Astrocyte (in vitro differentiated cells and primary cell): ENCODE measurements at regions not wholly inside any gene's neighbourhood (a gene's known extent, or its start where the extent isn't known, plus 50 kb on each side); places are given as distances from the start of the nearest gene placed in this dataset.

Source experiments
- DNase-seq: peaks from one replicate; pipeline ENCODE4 v3.0.0-alpha.2; 2010; ENCODE audit warnings: low read depth
- FAIRE-seq: peaks from 2 replicates; lab custom pipeline; 2011; peaks lifted over from hg19 to GRCh38; lab: Jason Lieb, UNC
- H2AFZ ChIP-seq: 2 replicates; pipeline ENCODE4 v1.6.0; 2012; ENCODE audit warnings: low read depth, low read length, inconsistent platforms
- H3K27ac ChIP-seq: 2 replicates; pipeline ENCODE4 v1.5.1; 2011; ENCODE audit warnings: low read depth, low read length, inconsistent platforms
- H3K27me3 ChIP-seq: 2 replicates; pipeline ENCODE4 v1.6.0; 2011; ENCODE audit warnings: low read length, inconsistent platforms; ENCODE audit not compliant: insufficient read depth
- H3K36me3 ChIP-seq: 2 replicates; pipeline ENCODE4 v1.5.1; 2011; ENCODE audit warnings: low read length, inconsistent platforms; ENCODE audit not compliant: insufficient read depth
- H3K4me1 ChIP-seq: 2 replicates; pipeline ENCODE4 v1.5.1; 2011; ENCODE audit warnings: low read length, inconsistent platforms; ENCODE audit not compliant: insufficient read depth
- H3K4me2 ChIP-seq: 2 replicates; pipeline ENCODE4 v1.6.0; 2012; ENCODE audit warnings: low read length, inconsistent platforms
- H3K4me3 ChIP-seq: 2 replicates; pipeline ENCODE4 v1.5.1; 2011; ENCODE audit warnings: low read depth, mild to moderate bottlenecking, low read length, inconsistent platforms; ENCODE audit not compliant: insufficient read depth
- H3K79me2 ChIP-seq: 2 replicates; pipeline ENCODE4 v1.6.0; 2012; ENCODE audit warnings: mild to moderate bottlenecking, low read length, inconsistent platforms; ENCODE audit not compliant: insufficient read depth
- H3K9ac ChIP-seq: 2 replicates; pipeline ENCODE4 v1.6.0; 2012; ENCODE audit warnings: mild to moderate bottlenecking, low read length, inconsistent platforms
- H3K9me3 ChIP-seq: 2 replicates; pipeline ENCODE4 v1.5.1; 2012; ENCODE audit warnings: low read depth, mild to moderate bottlenecking, low read length, inconsistent platforms; ENCODE audit not compliant: insufficient read depth
- H4K20me1 ChIP-seq: 2 replicates; pipeline ENCODE4 v1.6.0; 2012; ENCODE audit warnings: low read length, inconsistent platforms; ENCODE audit not compliant: insufficient read depth
- H3K27ac Mint-ChIP-seq: one replicate; pipeline ENCODE4 v1.8.0; 2021; ENCODE audit warnings: mild to moderate bottlenecking, mixed read lengths; ENCODE audit not compliant: unreplicated experiment
- H3K27me3 Mint-ChIP-seq: one replicate; pipeline ENCODE4 v1.8.0; 2021; ENCODE audit warnings: low read depth, mixed read lengths; ENCODE audit not compliant: unreplicated experiment
- H3K36me3 Mint-ChIP-seq: one replicate; pipeline ENCODE4 v1.8.0; 2021; ENCODE audit warnings: low read depth, mixed read lengths; ENCODE audit not compliant: unreplicated experiment
- H3K4me1 Mint-ChIP-seq: one replicate; pipeline ENCODE4 v1.8.0; 2021; ENCODE audit warnings: low read depth, mixed read lengths; ENCODE audit not compliant: unreplicated experiment
- H3K4me3 Mint-ChIP-seq: one replicate; pipeline ENCODE4 v1.8.0; 2021; ENCODE audit warnings: mild to moderate bottlenecking, moderate library complexity, mixed read lengths; ENCODE audit not compliant: unreplicated experiment
- H3K9me3 Mint-ChIP-seq: one replicate; pipeline ENCODE4 v1.8.0; 2021; ENCODE audit warnings: mild to moderate bottlenecking, mixed read lengths; ENCODE audit not compliant: unreplicated experiment
- EZH2 ChIP-seq: IDR thresholded peaks from 2 replicates; pipeline ENCODE4 v1.6.1; 2012; ENCODE audit warnings: mild to moderate bottlenecking, low read length, inconsistent platforms; ENCODE audit not compliant: insufficient read depth
- TF ChIP-seq, protein P1 (sequence below): IDR thresholded peaks from 2 replicates; pipeline ENCODE4 v1.5.1; 2011; ENCODE audit warnings: low read depth, mild to moderate bottlenecking, inconsistent platforms, low read length, moderate library complexity; ENCODE audit not compliant: insufficient read depth

DNA sequence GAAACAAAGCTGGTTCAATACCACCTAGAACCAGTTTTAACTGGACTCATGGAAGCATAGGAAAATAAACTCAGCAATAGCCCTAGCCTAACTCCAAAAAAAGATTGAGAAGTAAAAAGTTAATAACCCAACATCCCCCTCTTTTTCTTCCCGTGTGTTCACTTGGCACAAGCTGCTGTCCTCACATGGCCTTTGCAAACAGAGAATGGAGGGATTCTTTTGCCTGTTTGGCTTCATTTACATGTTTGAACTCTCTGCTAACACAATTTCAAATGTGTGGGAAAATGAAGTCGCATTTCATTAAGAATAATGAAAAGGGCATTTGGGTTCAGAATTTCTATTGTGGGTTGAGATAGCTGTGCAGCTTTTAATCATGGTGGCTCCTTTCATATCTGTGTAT, 589.2 kb upstream of the LRRTM1 start:
- H3K36me3 ChIP-seq: no peaks in the 10 kb centered on the region
- no peak for FAIRE-seq

DNA sequence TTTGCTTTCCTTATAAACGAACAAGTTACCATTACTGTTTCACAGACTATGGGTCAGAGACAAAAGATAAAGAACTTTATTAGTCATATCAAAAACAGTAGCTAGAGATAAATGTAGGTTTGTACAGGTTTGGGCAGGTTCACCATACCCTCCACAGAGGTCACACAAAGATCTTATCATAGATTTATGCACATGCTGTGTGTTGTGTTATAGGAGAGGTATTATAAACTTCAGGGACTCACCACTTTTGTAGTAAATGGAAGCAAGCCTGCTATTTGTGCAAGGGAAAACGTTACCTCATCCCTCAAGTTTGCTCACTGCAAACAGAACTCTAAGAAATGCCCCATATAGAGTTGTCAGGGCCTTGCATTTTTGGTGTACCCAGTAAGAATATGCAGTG, 584.5 kb upstream of the LRRTM1 start:
- Histone ChIP-seq H3K27ac (no peak overlapping the region), H3K4me1 (no peaks in the 10 kb centered on the region), H3K4me2 (no peak overlapping the region), H3K9me3 (peaks cover 2% of the 10 kb centered on the region), H3K4me3 (no peak overlapping the region), H3K9ac (no peak overlapping the region), H2AFZ (no peak overlapping the region), H3K27me3 (no peaks in the 10 kb centered on the region), H4K20me1 (no peaks in the 10 kb centered on the region), H3K79me2 (no peaks in the 10 kb centered on the region), H3K36me3 (no peaks in the 10 kb centered on the region)
- H3K27ac Mint-ChIP-seq: no peak overlapping the region
- no peaks in the 10 kb centered on the region for H3K27me3 Mint-ChIP-seq
- FAIRE-seq (no peak), DNase-seq (no peak)
- no peaks in the 10 kb centered on the region for H3K9me3 Mint-ChIP-seq
- no peaks in the 10 kb centered on the region for H3K36me3 Mint-ChIP-seq
- H3K4me1 Mint-ChIP-seq: no peaks in the 10 kb centered on the region
- no peak overlapping the region for H3K4me3 Mint-ChIP-seq
- no peak for TF ChIP-seq EZH2
- TF ChIP-seq, protein P1, sequence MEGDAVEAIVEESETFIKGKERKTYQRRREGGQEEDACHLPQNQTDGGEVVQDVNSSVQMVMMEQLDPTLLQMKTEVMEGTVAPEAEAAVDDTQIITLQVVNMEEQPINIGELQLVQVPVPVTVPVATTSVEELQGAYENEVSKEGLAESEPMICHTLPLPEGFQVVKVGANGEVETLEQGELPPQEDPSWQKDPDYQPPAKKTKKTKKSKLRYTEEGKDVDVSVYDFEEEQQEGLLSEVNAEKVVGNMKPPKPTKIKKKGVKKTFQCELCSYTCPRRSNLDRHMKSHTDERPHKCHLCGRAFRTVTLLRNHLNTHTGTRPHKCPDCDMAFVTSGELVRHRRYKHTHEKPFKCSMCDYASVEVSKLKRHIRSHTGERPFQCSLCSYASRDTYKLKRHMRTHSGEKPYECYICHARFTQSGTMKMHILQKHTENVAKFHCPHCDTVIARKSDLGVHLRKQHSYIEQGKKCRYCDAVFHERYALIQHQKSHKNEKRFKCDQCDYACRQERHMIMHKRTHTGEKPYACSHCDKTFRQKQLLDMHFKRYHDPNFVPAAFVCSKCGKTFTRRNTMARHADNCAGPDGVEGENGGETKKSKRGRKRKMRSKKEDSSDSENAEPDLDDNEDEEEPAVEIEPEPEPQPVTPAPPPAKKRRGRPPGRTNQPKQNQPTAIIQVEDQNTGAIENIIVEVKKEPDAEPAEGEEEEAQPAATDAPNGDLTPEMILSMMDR: no peak

More for the DNA sequence above, 589.2 kb upstream of the LRRTM1 start:
- no peak for DNase-seq
- no peaks in the 10 kb centered on the region for H3K36me3 Mint-ChIP-seq
- no peaks in the 10 kb centered on the region for H3K79me2 ChIP-seq
- H3K4me1 ChIP-seq: no peaks in the 10 kb centered on the region
- H3K4me2 ChIP-seq: no peak overlapping the region
- H3K27me3 ChIP-seq: no peaks in the 10 kb centered on the region
- H3K4me1 Mint-ChIP-seq: no peaks in the 10 kb centered on the region
- H3K9me3 ChIP-seq: peaks cover 2% of the 10 kb centered on the region
- TF ChIP-seq, protein P1: no peak
- no peak for TF ChIP-seq EZH2
- no peak overlapping the region for H3K27ac Mint-ChIP-seq
- no peak overlapping the region for H2AFZ ChIP-seq
- H3K4me3 ChIP-seq: no peak overlapping the region
- H3K9me3 Mint-ChIP-seq: no peaks in the 10 kb centered on the region
- H4K20me1 ChIP-seq: no peaks in the 10 kb centered on the region
- H3K27me3 Mint-ChIP-seq: no peaks in the 10 kb centered on the region
- no peak overlapping the region for H3K4me3 Mint-ChIP-seq
- H3K27ac ChIP-seq: no peak overlapping the region
- H3K9ac ChIP-seq: no peak overlapping the region

DNA sequence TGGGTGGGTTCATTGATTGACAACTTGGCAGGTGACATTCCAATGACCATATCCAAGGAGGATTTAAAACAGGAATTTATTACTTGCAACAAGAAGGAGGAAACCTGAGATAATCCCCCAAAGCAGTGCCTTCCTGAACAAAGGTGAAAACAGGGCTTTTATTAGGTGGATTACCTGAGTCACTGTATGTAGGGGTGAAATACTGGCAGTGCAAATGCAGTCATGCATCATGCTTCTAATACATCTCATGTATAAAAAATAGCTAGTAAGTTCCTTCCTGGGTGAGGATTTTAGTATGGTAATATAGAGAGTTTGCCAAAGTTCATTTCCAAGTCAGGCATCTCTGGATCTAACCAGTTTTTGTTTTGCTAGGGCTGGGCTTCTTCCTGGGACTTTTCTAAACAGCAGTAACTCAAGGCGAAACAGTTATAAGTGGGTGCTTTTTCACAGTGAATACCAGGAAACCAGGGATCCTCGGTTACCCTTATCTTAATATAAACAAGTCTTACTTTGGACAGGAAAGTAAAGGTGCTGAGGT, 583.4 kb upstream of the LRRTM1 start:
- H3K36me3 Mint-ChIP-seq: no peaks in the 10 kb centered on the region
- H3K4me3 ChIP-seq: no peak overlapping the region
- no peaks in the 10 kb centered on the region for H3K79me2 ChIP-seq
- no peak overlapping the region for H3K27ac ChIP-seq
- FAIRE-seq: no peak
- no peak overlapping the region for H3K27ac Mint-ChIP-seq
- no peaks in the 10 kb centered on the region for H4K20me1 ChIP-seq
- H3K4me3 Mint-ChIP-seq: no peak overlapping the region
- H2AFZ ChIP-seq: no peak overlapping the region
- H3K27me3 ChIP-seq: no peaks in the 10 kb centered on the region
- H3K9me3 Mint-ChIP-seq: no peaks in the 10 kb centered on the region
- no peaks in the 10 kb centered on the region for H3K4me1 ChIP-seq
- DNase-seq: no peak
- TF ChIP-seq, protein P1: no peak
- TF ChIP-seq EZH2: no peak
- no peaks in the 10 kb centered on the region for H3K4me1 Mint-ChIP-seq
- H3K27me3 Mint-ChIP-seq: no peaks in the 10 kb centered on the region
- H3K9me3 ChIP-seq: peaks cover 2% of the 10 kb centered on the region
- no peak overlapping the region for H3K4me2 ChIP-seq
- H3K36me3 ChIP-seq: no peaks in the 10 kb centered on the region
- H3K9ac ChIP-seq: no peak overlapping the region
